HG02973 (cell line): ENCODE measurements at regions not wholly inside any gene's neighbourhood (a gene's known extent, or its start where the extent isn't known, plus 50 kb on each side); places are given as distances from the start of the nearest gene placed in this dataset.
"Not testable (repeated sequence)": the region's sequence is repeated elsewhere in the genome, so short reads cannot be mapped to it uniquely, and the experiment has no call there.

Experiments used
- ATAC-seq: cut with Tn5 transposase; IDR thresholded peaks from one replicate; pipeline ENCODE4 v1.9.1; 2021; ENCODE audit warnings: moderate library complexity; ENCODE audit not compliant: unreplicated experiment

DNA sequence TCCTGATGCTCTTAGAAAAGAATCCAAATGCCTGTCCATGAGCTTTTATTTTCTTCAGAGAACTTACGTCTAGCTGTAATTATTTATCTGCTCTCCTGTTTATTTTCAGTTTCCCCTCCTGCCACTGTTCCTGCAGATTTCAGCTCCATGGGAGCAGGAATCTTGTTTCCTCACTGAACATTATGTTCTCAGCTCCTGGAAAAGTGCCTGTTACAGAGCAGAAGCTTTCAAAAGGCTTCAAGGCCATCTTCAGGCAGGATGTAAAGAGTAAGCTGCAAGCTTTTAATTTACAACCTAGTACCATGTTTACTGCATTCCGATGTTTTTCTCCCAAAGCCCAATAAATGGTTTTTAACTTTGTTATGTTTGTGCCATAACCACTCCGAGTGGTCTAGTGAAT is 98.4 kb upstream of the BTG1 start:
- ATAC-seq, result no peak

DNA sequence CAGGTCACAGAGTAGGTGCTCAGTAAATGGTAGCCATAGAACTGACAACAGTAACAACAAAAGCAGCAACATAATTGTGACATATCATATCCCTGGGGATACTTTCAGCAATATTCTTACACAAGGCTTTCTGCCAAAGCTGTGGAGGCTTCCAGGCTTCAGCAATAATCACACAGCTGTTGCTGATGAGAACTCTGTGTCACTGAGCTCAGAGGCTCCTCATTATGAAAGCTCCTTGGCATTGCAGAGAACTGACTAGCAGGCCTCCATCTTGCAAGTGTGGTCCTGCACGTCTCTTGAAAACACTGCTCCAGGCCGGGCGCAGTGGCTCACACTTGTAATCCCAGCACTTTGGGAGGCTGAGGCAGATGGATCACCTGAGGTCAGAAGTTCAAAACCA is 97.3 kb upstream of the BTG1 start:
- no peak for ATAC-seq

DNA sequence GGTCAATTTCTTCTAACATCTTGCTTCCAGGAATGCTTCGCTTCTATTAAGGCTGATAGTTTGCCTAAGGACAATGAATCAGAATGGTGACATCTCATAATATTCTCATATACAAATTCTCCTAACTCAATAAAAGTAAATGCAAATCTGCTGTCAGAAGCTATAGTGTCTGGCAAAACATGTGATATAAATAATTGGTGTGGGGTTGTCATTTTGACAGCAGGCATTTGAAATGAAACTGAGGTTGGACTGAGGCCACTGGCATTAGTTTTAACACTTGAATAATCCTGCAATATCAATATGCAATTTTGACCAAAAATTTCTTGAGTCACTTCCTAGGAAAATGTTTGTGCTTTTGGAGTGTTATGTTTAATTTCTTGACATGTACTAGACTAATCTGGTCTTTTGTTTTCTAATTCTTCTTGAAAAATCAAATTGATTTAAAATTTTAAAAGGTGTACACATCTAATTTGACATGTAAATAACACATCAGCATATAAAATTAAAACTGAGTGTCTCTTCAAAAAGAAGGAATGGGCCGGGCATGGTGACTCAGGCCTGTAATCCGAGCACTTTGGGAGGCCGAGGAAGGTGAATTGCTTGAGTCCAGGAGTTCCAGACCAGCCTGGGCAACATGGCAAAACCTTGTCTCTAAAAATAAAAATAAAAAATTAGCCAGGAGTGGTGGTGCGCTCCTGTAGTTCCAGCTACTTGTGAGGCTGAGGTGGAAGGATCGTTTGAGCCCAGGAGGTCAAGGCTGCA is 92.3 kb upstream of the BTG1 start:
- ATAC-seq, result no peak

DNA sequence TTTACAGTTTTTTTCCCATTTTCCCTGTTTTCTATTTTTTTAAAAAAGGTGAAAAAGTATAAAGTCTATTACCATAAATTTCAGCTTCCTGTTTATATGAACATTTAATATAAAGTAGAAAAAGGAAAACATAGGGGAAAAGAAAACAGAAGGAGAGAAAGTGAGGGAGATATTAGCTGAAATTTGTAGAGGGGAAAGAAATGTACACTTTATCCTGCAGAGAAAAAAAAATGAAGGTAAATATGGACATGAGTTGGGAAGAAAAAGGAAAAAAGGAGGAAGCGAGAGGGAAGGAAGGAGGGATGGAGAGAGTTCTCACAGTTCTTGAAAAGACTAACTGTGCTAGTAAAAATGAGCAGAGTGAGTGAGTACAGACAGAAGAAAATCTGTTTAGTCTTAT is 91.6 kb upstream of the BTG1 start:
- ATAC-seq, result no peak

DNA sequence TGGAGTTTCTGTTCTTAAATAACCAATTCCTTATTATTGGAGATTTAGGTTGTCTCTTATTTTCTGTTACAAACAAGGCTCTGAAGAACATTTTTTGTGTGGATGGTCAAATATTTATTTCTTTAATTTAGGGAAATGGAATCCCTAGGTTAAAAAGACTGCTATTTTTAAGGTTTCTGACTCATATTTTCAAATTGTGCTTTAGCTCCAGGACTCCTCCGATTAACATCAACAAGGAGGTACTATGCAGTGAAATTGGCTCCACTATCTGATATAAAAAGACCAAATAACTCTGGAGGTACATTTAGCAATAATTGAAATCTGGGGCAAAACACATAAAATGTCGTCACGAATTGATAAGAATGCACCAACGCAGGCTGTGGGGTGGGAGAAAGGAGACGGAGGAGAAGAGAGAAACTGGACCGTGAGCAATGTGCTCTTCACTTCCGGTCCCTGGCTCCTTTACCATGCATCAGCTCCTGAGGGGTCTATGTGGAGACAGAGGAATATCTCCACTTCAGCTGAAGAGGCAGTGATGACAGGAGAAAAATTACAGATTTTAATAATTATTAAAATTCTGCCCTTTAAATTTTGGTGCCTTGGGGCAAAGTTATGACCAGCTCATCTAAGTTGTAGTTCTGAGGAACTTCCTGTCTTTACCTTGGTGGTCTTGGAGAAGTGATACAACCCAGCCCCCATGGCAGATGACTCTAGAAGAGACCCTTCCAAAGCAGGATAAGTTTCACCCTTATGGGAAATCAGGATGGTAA is 90.2 kb upstream of the BTG1 start:
- ATAC-seq, result no peak

DNA sequence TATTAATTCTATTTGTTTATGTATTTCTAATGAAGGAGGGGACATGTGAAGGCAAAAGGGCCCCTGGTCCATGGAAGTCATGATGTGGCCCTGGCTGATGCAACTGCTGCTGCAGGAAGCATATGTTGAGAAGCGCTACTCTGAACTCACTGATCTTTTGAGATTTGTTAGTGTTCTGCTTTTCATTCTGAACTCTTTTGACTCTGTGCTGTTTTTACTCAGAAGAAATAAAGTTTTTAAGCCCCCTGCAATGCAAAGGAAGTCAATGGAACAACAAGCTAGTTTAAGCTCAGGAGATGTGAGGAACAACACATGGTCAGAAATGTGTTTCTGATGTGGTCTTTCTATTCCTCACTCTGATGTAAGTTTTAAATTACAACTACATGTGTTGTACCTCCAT is 88.9 kb upstream of the BTG1 start:
- no peak for ATAC-seq

DNA sequence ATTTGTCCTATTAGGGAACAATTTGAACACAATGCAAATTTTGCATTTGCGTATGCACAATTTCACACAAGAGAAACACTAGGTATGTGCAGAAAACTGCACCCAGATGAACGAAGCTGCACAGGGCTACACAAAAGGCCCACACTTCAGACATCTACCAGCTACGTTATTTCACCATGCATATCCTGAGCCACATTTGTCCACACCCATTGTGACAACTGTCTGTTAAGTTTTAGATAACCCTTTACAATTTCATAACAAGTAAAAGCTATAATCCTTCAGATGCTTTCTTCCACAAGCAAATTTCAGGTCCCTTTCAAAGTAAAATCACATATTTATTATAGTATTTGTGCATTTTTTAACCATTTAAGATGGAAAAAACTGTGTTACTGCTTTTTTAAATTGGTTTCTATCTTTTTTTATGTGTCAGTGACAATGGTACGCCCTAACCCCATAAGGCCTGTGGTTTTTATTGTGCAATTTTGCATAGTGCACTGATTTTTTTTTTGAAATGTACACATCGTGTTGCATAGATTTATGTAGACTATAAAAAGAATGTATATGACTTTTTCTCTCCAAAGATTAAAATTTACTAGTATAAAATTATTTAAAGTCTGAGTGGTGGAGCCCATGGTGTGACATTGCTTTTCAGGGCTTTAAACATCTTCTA is 87.8 kb upstream of the BTG1 start:
- no peak for ATAC-seq

DNA sequence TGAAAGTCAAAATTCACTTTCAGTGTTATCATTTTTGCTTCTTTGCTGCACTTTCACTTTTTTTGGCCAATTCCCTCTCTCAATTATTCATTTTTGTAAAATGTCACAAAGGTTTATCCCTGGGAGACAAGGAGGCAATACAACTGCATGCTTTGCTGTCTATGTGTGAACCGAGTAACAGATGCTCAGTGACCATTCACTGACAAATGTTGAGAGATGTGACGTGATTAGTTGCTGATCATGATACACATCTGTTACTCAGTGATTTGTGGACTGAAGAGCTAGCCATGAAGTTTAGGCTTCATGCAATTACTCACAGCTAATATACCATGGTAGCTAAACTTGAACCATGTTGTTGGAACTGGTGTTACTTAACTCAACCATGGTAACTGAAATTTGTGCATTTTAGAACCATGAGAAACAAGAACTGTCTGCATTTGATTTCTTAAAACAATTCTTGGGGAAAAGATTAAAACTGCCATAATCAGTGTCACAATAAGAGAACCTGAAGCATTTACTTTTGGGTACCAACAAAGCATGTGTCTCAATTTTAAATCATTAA is 86.8 kb upstream of the BTG1 start:
- not testable (repeated sequence) for ATAC-seq

DNA sequence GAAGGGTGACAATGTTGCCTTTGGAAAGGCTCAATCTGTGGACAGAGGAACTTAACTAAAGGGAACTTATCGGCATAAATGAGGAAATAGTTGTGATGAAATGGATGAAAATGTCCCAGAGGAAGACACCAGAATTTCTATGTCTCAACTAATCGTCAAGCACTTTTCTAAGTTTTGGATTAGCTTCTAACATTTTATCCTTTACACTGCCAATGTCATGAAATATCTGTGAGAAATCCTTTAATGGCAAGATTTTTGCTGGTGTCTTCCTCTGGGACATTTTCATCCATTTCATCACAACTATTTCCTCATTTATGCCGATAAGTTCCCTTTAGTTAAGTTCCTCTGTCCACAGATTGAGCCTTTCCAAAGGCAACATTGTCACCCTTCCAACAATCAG is 86.3 kb upstream of the BTG1 start:
- ATAC-seq, result not testable (repeated sequence)

DNA sequence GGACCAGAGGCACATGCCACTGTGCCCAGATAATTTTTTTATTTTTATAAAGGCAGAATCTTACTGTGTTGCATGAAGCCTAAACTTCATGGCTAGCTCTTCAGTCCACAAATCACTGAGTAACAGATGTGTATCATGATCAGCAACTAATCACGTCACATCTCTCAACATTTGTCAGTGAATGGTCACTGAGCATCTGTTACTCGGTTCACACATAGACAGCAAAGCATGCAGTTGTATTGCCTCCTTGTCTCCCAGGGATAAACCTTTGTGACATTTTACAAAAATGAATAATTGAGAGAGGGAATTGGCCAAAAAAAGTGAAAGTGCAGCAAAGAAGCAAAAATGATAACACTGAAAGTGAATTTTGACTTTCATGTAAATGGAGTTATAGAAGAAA is 85.9 kb upstream of the BTG1 start:
- not testable (repeated sequence) for ATAC-seq

DNA sequence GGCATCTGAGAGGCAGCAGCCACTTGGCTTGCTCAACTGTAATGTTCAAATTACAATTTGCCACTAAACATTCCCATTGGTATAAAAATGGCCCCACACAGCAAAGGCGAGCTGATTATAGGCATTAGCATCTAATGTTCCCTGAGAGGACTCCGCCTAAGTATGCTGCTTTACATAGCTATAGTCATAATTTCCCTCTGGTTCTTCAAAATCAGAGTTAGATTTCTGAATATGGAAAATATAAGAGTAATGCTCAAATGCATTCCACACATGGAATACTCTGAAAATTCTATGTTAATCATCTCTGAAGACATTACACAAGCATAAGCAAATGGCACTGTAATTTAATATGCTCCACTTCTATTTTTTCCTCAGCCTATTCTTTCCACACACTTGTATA is 83.7 kb upstream of the BTG1 start:
- no peak for ATAC-seq

DNA sequence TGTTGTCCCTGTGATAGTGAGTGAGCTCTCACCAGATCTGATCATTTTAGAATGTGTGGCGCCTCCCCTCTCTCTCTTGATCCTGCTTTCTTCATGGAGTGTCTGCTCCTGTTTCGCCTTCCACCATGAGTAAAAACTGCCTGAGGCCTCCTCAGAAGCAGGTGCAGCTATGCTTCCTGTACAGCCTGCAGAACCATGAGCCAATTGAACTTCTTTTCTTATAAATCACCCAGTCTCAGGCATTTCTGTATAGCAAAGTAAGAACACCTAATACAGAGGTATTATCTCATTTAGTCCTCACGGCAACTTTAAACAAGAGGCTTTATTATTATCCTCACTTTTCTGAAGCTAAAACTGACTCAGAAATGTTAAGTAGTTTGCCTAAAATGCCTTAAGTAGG is 81.3 kb upstream of the BTG1 start:
- no peak for ATAC-seq

DNA sequence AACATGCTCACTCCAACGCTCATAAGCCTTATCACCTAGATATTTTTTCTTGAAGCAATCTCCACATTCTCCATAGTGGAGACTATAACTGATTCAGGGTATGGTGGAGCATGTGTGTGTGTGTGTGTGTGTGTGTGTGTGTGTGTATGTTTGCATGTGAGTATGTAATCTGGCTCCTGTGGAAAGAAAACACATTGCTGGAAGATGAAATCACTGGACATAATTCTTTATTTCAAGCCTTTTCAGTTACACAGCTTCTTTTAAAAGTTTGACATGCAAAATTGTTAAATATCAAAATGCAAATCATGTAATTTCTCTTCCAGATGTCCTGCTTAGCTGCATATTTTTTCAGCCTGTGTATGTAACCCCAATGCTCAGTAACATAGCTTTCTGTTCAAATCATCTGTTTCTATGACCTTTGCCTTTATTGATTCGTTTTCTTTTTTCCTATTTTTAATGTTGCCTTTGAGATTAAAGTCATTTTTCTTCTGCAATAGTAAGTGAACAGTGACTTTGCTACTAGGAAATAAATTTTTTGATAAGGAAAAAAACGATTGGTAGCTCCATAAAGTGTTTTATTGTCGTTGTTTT is 80.5 kb upstream of the BTG1 start:
- ATAC-seq, result no peak

DNA sequence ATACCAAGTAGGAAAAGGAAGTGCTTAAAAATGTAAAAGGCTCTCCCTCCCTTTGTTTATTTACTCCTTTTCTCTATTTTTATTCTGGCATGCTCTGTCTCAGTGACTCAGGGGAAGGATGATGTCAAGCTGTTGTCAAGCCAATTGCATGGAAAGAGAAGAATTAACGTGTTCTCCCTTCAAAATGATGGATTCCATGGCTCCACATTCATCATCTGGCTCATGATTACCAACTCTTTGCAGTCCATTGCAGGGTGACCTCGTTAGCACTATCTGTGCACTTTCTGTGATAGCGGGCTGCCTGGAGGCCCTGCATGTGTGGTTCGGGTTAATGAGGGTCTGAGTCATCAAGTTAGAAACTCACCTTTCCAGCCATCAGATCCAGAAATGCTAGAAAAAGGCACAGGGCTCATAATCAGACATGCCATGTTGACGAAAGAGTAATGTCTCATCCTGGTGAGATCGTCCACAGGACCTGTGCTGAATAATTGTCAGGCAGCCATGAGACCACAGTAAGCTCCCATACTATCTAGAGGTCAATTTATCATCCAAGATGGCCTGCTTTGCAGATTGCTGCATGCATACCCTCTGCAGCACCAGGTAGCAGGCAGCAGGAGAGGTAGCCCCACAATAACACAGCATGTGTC is 79.2 kb upstream of the BTG1 start:
- no peak for ATAC-seq

DNA sequence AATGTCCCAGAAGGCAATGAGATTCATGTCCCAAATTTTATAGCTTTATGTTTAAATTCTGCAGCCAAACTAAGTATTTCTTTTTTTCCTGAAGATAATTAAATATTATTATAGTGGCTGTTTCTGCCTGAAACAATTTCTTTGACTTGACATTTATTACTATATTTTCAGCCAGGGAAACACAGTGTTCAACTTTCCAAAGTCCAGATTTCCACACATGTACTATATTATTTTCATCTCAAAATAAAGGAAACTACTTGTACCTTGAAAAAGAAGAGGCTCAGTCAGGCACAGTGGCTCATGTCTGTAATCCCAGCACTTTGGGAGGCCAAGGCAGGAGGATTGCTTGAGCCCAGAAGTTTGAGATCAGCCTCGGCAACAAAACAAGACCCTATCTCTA is 77.8 kb upstream of the BTG1 start:
- no peak for ATAC-seq

DNA sequence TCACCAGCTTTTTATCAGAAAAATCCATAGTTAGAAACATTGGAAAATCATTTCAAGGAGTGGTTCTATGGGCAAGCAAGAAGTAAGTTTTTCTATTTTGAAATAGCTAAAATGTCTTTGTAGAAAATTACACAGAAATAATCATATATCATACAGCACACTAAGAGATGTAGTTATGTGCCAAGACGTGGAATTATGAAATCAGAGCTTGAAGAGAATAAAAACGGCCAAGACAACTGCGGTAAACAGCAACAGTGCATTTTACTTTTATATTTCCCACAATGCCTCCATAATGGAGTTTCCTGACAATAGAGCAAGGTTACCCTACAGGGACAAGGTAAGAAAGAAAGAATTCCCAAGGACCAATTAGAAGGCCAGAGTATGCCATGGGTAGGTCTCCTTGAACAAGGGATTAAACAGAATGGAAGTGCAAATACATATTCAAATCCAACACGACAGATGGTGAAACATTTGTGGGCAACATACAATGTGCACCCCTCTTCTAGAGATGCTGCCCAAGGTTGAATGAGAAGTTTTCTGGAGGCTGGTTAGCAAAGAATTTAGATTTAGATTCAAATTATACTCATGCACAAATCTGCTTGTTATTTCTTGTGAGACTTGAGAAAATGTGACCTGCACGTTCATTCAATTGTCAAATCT is 76.1 kb upstream of the BTG1 start:
- ATAC-seq, result no peak

DNA sequence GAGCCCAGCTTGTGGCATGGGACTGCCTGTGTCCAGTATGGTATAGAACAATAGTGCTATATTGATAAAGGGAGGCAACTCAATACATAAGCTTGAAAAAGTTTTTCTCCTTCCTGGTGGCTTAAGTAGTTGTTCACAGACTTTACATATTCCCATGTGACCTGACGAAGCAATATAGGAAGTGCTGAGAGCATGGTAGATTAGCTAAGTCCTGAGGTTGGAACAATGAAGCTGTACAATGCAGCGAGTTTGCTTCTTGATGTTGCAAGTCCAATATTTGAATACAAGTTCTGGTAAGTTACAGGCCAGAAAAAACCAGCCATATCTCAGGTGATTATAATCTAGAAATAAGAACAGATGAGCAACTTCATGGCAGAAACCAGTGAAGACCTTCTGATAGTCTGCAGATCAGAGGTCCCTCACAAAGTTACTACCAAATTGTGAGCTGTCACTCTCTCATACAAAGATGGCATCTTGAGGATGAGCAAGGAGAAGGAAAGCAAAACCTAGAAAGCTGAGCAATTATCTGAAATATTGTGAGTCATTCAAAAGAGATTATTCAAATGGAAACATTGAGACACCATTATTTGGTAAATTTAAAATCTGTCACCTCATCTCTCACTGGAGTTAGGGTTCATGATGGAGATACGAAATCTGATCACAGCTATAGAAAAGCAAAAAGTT is 72.9 kb upstream of the BTG1 start:
- ATAC-seq, result no peak

DNA sequence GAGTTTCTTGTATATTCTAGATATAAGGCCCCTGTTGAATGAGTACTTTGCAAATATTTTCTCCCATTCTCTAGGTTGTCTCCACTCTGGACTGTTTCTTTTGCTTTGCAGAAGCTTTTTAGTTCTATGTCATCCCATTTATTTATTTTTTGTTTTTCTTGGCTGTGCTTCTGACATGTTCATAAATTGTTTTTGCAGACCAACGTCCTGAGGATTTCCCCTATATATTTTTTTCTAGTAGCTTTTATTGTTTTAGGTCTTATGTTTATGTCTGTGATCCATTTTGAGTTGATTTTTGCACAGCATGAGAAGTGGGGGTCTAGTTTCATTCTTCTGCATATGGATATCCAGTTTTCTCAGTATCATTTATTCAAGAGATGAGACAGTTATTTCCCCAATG is 70.4 kb upstream of the BTG1 start:
- no peak for ATAC-seq

DNA sequence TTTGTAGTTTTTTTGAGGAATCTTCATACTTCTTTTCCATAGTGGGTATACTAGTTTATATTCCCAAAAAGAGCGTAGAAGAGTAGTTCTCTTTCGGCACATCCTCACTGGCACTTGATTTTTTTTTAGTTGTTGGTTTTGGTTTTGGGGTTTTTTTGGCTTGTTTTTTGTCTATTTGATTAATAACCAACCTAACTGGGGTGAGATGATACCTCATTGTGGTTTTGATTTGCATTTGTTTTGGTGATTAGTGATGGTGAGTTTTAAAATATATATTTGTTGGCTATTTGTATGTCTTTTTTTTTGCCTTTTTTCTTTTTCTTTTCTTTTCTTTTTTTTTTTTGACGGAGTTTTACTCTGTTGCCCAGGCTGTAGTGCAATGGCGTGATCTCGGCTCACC is 69.7 kb upstream of the BTG1 start:
- ATAC-seq, result no peak

DNA sequence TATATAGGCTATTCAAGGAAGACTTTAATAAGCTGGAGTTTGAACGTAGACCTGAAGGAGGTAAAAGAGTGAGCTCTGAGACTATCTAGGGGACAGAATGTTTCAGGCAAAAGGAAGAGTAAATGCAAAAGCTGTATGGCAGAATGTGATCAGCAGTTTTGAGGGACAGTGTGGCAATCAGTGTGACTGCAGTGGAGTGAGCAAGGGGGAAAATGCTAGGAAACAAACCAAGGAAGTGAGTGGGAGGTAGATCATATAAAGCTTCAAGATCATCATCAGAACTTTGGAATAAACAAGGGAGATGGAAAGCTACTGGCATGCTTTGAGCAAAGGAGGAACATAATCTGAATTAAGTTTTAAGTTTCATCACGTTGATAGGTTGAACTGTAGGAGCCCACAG is 67.5 kb upstream of the BTG1 start:
- no peak for ATAC-seq
